Non-pigmented ciliary epithelial cell (primary cell): ENCODE measurements at regions not wholly inside any gene's neighbourhood (a gene's known extent, or its start where the extent isn't known, plus 50 kb on each side); places are given as distances from the start of the nearest gene placed in this dataset.

Experiments used
- DNase-seq: peaks from one replicate; pipeline ENCODE4 v3.0.0-alpha.2; 2010; ENCODE audit warnings: low read depth

- no peak for DNase-seq
Measured at GRCh38 chr2:74065456-74065855, 80.7 kb downstream of the TET3 start.

DNA sequence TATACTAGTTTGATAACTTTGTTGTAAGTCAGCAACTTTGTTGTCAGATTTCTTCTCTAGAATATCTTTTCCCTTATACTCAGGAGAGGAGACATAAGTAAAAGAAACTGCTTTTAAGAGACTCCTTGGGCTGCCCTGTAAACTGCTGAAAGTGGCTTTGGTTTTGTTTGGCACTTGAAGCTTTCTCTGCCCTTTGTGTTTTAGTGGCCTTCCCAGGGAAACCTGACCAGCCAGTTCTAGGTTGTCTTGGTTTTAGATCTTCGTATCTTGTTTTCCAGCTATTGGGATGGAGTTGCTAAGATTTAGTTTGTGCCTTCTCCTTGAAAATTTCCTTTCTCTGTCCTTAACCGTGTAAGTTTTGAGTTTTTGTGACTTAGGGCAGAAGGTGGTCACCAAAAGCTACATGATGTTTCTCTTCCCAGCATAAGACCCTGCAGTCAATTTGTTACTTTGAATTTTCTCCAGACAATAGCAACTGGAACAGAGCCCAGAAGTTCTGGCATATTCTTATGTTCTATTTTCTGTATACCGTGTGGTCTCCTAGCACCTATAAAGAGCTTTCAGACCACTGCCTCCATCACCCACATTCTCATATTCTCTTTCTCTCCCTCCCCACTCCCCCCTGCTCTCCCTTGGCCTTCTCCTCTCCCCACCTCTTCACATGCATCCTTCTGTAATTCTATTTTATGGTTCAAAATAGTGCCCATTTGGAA is 81.1 kb downstream of the BOLA3 start:
- DNase-seq = no peak

- DNase-seq = no peak
Measured at GRCh38 chr2:74067221-74067747, 80.4 kb downstream of the BOLA3 start.

GRCh38 chr2:74070991-74071390 is 76.7 kb downstream of the BOLA3 start:
- DNase-seq = no peak

DNA sequence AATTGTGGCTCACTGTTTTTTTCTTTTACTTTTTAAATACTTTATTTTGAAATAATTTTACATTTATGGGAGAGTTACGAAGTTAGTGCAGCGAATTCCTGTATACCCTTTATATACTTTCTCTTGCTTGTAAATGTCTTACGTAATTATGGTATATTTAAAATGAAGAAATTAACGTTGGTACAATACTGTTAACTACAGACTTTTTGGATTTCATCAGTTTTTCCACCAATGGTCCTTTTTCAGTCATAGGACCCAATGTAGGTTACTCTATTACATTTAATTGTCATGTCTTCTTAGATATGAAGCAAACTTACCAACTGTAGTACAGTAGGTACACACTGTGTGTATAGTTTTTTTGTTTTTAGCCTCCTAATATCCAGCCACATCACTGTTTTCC is 76.3 kb downstream of the BOLA3 start:
- no peak for DNase-seq

DNA sequence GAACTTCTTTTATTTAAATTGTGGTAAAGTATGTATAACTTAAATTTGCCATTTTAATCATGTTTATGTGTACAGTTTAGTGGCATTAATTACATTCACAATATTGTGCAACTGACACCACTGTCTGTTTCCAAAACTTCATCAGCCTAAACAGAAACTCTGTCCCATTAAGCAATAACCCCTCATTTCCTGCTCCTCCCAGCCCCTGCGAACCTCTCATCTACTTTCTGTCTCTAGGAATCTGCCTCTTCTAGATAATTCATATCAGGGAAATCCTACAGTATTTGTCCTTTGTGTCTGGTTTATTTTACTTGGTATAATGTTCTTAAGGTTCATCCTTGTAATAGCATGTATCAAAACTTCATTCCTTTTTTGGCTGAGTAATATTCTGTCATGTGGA is 75.1 kb downstream of the BOLA3 start:
- no peak for DNase-seq

DNA sequence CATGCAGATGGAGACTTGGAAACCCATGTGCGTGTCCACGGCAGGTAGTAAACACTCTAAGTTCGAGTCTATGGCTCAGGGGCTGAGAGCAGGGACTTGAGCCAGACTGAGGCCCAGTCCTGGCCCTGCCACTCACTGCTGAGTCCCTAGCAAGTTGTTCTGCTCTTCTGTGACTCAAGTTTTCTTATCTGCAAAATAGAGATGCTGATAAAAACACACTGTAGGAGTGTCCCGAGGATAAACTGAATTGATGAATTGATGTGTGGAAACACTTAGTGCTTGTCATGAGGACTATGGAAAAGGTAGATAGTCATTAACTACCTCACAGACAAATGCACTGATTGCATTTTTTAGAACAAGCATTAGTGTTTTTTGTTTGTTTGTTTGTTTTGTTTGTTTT is 73.2 kb downstream of the BOLA3 start:
- DNase-seq = no peak

- DNase-seq = no peak
Measured at GRCh38 chr2:74076074-74076470, 71.6 kb downstream of the BOLA3 start.

DNA sequence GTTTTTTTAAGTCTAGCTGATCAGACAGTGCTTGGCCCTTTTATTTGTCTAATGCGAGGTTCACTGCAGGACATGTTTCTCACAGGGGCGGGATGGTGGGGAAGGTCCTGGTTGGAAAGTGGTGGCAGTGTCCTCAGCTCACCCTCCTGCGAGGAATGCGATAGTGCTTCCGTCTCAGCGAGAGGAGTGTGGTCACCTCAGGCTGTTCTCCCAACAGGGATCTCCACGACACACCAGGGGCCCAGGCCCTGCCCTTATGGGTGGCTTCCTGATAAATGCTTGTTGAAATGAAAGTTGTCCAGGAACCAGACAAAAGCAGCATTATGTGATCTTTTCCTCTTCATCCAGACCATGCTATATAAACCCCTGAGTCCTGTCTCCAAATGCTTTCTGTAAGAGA is 70.1 kb downstream of the BOLA3 start:
- no peak for DNase-seq

- DNase-seq = no peak
Measured at GRCh38 chr2:74078466-74078865, 69.2 kb downstream of the BOLA3 start.

GRCh38 chr2:74079522-74080341 is 68.0 kb downstream of the BOLA3 start:
- no peak for DNase-seq

GRCh38 chr2:74080346-74080745 is 67.4 kb downstream of the BOLA3 start:
- DNase-seq = no peak

DNA sequence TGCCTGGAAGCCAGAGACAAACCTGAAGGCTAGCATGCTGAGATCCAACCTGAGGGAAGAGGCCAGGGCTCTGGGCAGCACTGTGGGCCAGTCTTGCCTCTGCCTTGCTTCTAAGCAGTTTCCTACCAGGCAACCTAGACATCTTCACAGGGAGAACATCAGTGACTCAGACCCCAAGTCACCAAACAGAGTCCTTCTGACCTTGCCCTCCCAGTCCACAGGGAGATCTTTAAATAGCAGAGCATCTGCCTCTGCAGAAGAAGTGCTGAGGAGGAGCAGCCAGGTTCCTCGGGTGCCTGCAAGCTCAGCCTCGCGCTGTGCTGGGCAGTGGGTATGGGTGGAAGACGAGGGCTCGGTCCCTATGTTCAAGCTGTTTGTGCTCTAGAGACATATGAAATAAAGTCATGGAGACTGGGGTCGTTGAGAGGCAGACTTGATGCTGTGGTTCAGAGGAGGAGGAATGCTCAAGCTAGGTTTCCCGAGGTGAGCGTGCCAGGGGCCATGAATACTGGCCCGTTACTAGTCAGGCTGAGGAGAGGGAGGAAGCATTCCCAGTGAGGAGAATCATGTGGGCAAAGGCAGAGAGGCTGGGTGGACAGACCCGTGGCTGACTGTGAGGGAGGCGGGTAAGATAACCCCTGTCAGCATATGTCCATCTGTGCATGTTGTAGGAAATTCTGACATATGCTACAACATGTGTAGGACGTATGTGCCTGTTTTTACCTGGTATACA is 66.5 kb downstream of the BOLA3 start:
- no peak for DNase-seq

- DNase-seq = no peak
Measured at GRCh38 chr2:74081763-74082110, 66.0 kb downstream of the BOLA3 start.

DNA sequence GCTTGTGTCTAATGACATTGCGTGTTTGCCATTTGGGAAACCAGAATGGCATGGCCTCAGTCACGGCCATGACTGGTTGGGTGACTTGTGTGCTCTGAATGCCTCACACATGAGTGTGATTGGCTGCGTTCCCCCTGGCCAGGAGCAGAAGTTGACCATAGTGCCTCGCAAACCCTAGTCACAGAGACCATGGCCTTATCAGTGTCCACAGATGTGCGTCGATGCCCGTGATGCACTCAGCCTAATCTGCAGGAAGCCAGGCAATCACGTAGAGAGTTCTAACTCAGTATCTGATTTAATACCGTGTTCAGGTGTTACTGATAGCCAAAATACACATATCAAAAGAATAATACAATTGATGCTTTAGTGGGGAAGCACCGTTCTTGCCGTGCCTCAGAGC is 64.0 kb downstream of the BOLA3 start:
- no peak for DNase-seq
